ENCODE measurements at regions not wholly inside any gene's neighbourhood (a gene's known extent, or its start where the extent isn't known, plus 50 kb on each side); places are given as distances from the start of the nearest gene placed in this dataset.

GRCh38 chr2:59968441-59968840 lies 585.0 kb downstream of the BCL11A start:
- Histone ChIP-seq H3K4me1 (ENCODE audit: control insufficient read depth, insufficient read depth, low read length) (no peaks in the 10 kb centered on the region), H3K27me3 (ENCODE audit: control insufficient read depth, insufficient read depth, low read length) (no peaks in the 10 kb centered on the region), H3K4me3 (ENCODE audit: low read depth in 2 of 2, low read length in 2 of 2) (no peak overlapping the region), H3K36me3 (ENCODE audit: control insufficient read depth, insufficient read depth, low read length) (no peaks in the 10 kb centered on the region), H3K9me3 (ENCODE audit: control insufficient read depth, insufficient read depth, low read depth, low read length) (no peaks in the 10 kb centered on the region), H3K27ac (ENCODE audit: low read length) (no peak overlapping the region)
- DNase-seq (ENCODE audit: low read depth, low spot score) (no peak), ATAC-seq (no peak)
- intact Hi-C loops (cut with micrococcal nuclease; ENCODE audit: unreplicated experiment) (no loop called here), in situ Hi-C loops (cut with HindIII; ENCODE audit: low pct_unique_long_range_greater_than_20kb, low sequenced_read_pairs) (no loop called here)
- ChIA-PET CTCF (no interaction called here), POLR2A (no interaction called here)
- no TSS peak for BruUV-seq (replicated peaks)
- TF ChIP-seq SIN3A (IDR thresholded peaks at IDR 0.05; ENCODE audit: borderline replicate concordance, insufficient read depth, low read depth, low read length): no peak
- TF ChIP-seq REST (IDR thresholded peaks at IDR 0.05; ENCODE audit: insufficient read depth in 1 of 2, low read depth in 2 of 2, low read length in 1 of 2): no peak
- no peak for TF ChIP-seq POLR2AphosphoS5 (IDR thresholded peaks at IDR 0.05; ENCODE audit: low read depth, low read length)
- TF ChIP-seq TCF7L2 (IDR thresholded peaks at IDR 0.05; ENCODE audit: low read depth, low read length): no peak
- TF ChIP-seq CTCF (IDR thresholded peaks at IDR 0.05): no peak

- intact Hi-C loops (cut with micrococcal nuclease; ENCODE audit: unreplicated experiment) (no loop called here), in situ Hi-C loops (cut with HindIII; ENCODE audit: low pct_unique_long_range_greater_than_20kb, low sequenced_read_pairs) (no loop called here)
- POLR2A ChIA-PET: no interaction called here
- BruUV-seq (replicated peaks): no TSS peak
- Histone ChIP-seq H3K9me3 (ENCODE audit: control insufficient read depth, insufficient read depth, low read depth, low read length) (no peaks in the 10 kb centered on the region), H3K4me3 (ENCODE audit: low read depth in 2 of 2, low read length in 2 of 2) (no peak overlapping the region), H3K27me3 (ENCODE audit: control insufficient read depth, insufficient read depth, low read length) (no peaks in the 10 kb centered on the region), H3K4me1 (ENCODE audit: control insufficient read depth, insufficient read depth, low read length) (no peaks in the 10 kb centered on the region), H3K27ac (ENCODE audit: low read length) (no peak overlapping the region), H3K36me3 (ENCODE audit: control insufficient read depth, insufficient read depth, low read length) (no peaks in the 10 kb centered on the region)
- CTCF ChIA-PET: no interaction called here
- TF ChIP-seq TCF7L2 (IDR thresholded peaks at IDR 0.05; ENCODE audit: low read depth, low read length) (no peak), SIN3A (IDR thresholded peaks at IDR 0.05; ENCODE audit: borderline replicate concordance, insufficient read depth, low read depth, low read length) (no peak), CTCF (IDR thresholded peaks at IDR 0.05) (no peak), REST (IDR thresholded peaks at IDR 0.05; ENCODE audit: insufficient read depth in 1 of 2, low read depth in 2 of 2, low read length in 1 of 2) (no peak), POLR2AphosphoS5 (IDR thresholded peaks at IDR 0.05; ENCODE audit: low read depth, low read length) (no peak)
- ATAC-seq (no peak), DNase-seq (ENCODE audit: low read depth, low spot score) (no peak)
Measured at GRCh38 chr2:59967691-59968090, 585.8 kb downstream of the BCL11A start.
